HCEC 1CT (cell line): ENCODE measurements at regions not wholly inside any gene's neighbourhood (a gene's known extent, or its start where the extent isn't known, plus 50 kb on each side); places are given as distances from the start of the nearest gene placed in this dataset.
"Not testable (repeated sequence)": the region's sequence is repeated elsewhere in the genome, so short reads cannot be mapped to it uniquely, and the experiment has no call there.

ENCODE experiments used
- DNase-seq: peaks from one replicate; pipeline ENCODE4 v3.0.0-alpha.2; 2017

DNA sequence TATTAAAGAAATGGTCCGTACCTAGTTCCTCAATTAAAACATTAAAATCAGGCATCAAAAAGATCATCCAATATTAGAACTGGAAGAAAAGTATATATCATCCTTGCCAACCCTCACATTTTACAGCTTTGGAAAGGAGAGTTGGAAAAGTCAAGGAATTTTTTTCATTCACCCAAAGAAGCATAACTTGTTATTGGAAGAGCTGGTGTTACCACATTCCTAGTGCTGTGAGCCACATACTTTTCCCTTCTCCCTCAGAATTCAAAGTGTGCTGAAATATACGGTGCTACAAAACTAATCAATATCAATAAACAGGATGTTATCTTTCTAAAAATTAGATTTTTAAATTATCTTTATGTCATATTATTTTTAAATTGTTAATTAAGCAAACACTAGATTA, 202.1 kb upstream of the FAT3 start:
- DNase-seq = no peak

DNA sequence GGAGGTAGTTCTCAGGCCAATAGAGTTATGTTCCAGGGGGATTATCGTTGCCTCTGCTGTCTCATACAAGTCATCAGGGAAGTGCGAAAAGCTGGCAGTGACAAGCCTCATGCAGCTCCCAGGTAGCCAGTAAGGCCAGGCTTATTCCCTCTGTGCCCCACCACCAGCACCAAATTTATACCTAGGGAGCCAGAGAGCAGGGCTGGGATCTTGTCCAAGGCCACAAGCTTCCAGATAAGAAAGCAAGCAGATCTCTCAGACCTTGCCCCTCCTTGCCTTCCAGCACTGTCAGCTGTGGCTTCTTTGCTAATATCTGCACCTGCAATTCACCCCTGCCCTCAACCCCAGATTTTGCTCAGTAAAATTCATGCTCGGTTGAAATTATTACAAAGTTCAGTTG, 206.3 kb upstream of the FAT3 start:
- DNase-seq = no peak

DNA sequence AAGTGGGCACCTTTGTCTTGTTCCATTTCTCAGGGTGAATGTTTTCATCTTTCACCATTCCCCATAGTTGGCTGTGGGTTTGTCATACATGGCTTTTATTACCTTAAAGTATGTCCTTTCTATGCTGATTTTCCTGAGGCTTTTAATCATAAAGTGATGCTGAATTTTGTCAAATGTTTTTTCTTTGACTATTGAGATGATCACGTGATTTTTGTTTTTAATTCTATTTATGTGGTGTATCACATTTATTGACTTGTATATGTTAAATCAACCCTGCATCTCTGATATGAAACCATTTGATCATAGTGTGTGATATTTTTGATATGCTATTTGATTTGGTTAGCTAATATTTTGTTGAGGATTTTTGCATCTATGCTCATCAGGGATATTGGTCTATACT, 216.4 kb upstream of the FAT3 start:
- DNase-seq = no peak

DNA sequence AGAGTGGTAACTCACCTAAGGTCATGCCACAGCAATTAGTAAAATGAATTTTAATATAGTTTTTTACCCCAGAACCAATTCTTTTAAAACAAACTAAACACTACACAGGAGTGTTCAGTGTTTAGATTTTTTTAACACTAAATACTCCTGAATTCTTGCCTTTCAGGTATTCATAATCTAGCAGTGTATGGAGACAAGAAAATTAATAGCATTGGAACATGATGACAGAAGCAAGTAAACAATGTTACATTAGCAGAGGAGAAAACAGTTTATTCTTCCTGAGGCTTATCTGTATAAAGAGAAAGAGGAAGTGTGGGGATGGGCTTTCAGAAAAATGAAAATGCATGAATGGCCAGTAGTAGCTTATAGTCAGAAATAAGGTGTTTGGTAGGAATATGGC, 222.1 kb upstream of the FAT3 start:
- DNase-seq = no peak

DNA sequence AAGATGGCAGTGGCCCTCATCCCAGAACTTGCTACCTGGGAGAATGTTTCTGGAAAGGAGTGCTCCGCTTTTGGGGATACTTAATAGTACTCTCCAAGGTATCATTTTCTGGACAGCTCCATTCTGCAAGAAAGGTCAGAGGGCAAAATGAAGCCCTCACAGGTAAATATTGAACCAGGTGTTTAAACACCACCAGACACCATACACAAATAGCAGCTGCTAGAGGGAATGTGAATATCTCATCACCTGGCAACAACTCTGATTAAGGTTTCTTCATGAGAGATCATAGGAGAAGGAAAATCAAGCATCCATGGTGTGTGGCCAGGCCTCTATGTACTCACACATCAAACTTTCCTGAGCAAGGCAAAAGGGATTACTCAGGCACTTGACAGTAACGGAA, 226.1 kb upstream of the FAT3 start:
- DNase-seq = no peak

DNA sequence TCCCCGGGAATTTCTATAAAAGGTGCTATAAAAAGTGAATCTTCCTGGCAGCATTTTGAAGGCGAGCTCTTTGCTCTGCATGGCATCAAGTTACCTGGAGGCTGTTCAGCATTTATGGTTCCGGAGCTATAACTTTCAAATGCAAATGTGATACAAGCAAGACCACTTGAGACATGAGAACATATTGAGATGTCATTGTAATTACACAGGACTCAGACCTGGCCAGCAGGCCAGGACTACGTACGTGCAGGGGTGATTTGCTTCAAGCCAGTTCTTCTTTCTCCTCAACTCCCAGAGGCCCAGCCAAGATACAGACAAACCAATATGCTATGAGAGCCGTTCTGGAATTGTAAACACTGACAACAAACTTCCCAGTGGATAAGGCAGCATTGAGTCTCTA, 227.4 kb upstream of the FAT3 start:
- no peak for DNase-seq

DNA sequence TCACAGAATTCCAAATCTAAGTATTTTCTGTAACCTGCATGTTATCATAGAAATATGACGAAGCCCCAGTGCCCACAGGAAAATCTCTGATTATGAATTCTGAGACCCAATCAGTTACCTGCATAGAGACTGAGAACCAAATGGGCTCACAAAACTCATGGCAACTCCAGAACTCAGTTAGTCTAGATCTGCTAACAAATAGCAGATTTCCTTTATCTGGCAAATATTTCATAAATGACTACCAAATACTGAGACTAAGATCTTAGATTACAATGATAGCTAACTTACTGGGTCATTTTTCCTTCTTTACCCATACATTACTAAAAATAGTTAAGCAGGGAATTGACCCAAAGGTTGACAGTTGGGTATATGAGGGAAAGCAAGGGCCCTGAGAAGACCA, 228.1 kb upstream of the FAT3 start:
- DNase-seq = no peak

DNA sequence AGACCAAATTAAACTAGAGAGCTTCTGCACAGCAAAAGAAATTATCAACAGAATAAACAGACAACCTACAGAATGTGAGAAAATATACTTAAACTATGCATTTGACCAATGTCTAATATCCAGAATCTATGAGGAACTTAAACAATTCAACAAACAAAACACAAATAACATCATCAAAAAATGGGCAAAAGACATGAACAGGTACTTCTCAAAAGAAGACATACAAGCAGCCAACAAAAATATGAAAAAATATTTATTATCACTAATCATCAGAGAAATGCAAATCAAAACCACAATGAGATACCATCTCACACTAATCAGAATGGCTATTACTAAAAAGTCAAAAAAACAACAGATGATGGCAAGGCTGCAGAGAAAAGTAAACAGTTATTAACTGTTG, 236.2 kb upstream of the FAT3 start:
- not testable (repeated sequence) for DNase-seq

DNA sequence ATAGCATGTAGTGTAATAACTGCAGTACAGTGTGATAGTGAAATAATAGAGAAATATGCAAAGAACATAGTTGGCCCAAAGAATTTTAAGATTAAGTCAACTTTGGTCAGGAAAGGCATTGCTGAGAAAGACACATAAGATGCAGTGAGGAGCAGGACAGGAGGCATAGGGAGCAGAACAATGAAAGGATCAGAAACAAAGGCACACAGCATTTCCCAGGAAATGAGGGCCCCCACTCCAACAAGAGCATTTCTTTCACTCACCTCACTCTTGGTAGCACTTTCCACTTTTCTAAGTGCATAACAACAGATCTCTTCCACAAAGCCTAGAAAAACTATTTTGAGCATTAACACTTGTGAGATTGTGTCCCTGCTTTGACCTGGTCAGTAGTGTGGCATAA, 238.4 kb upstream of the FAT3 start:
- no peak for DNase-seq

DNA sequence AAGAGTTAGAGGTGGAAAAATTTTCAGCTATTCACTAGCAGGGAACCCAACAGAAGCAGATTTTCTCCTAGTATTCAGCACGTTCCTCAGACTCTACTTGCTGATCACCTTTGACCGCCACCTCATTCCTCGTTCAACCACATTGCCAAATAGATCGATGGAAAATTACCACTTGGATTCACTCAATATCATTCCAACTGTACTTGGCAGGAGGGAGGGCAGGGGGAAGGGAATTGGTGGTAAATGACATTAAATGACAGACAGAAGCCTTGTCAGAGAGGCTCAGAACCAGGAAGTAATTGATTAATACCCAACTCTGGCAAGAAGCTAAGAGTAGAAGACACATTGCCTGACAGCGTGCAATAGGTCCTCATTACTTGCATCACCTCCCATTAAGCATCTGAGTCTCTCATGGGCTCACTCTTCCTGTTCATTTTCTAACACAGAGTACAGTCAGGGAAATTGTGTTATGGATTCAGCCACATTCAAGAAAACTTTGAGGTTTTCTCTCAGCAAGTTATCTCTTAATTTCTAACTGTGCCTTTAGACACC, 240.5 kb upstream of the FAT3 start:
- no peak for DNase-seq

DNA sequence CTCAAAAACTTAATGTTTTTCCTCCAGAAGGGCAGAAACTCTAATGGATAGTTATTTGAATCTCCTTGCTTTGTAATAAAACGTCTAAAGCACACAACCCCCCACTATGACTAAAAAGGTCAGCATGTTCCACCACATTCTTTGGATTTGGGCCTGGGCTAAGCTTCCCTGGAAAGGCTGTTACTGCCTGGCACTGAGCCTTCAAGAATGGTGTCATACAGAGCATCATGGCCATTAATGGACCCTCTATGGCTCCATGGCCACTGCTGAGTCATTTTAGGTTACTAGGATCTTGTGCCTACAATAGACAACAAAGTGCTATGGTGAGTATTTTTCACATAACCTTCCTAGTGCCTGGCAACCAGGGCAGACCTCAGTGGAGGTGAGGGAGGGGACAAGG, 242.6 kb upstream of the FAT3 start:
- DNase-seq = peak; percentile 55

DNA sequence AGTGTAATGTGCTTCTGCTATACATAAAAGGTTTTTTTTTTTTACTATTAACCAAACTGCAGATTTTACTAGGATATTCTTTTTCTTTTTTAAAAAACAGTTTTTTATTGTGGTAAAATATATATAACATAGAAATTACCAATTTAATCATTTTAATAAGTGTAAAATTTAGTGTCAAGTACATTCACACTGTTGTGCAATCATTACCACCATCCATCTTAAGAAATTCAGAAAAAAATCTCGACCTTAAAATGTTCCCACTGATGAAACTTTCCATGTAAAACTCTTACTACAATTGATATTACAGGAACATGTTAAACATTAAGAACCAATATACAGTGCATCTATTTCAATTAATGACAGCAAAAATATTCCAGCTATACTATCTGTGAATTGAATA, 244.8 kb upstream of the FAT3 start:
- no peak for DNase-seq

DNA sequence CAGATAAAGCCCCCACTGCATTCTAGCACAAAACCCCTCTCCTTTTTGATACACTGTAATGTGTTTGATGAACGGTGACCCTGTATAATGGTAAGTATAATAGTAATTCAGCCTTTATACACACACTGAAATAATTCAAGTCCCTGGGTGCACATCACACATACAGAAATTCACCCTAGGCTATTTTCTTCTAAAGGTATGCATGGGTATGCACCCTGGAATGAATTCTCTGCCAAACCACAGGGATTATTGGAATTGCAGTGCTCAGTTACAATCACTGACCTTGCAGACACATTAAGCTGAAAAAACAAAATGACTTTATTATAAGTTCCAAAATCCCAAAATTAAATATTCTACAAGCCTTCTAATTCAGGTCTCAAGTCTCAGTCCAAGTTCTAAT, 245.9 kb upstream of the FAT3 start:
- DNase-seq = no peak

DNA sequence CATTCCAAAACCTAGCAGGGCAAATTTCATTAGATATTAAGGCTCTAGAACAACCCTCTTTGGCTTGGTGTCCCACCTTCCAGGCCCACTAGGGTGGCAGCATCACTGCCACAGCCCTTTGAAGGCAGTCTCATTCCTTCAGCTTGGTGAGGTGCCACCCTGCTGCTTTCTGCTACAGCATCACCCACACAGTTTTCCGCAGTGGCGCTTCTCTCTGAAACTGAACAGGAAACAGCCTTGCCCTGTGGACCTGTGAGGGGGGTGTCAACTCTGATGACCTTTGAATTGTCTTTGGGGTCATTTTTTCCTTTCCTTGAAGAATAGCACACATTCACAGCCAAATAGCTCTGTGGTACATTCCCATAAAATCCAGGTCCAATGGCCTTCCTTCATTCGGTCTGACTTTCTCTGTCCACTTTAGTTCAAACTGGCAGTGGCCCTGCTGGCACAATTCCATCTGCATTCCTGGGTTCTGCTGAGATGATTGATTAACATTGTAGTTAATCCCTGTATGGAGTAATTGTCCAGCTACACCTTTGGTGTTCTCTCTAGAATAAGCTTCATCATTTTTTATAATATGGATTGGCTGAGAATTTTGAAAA, 251.9 kb upstream of the FAT3 start:
- DNase-seq = no peak

DNA sequence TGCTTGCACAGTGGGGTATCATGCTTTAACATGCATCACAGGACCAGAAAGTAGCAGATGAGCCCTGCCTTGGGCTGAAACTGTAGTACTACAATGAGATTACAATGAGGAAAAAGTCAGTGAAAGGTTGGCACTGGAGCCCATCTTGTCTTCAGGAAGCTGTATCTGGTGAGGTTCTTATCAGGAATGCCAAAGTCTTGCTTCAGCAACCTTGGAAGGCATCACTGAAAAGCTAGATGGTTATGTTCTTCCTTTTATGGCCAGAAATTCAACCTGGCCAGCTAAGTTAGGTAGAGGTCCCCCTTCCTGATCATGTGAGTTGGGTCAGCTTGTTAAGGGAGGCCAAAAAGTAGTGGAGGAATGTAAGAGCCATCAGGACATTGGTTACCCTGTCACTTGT, 254.0 kb upstream of the FAT3 start:
- DNase-seq = no peak

DNA sequence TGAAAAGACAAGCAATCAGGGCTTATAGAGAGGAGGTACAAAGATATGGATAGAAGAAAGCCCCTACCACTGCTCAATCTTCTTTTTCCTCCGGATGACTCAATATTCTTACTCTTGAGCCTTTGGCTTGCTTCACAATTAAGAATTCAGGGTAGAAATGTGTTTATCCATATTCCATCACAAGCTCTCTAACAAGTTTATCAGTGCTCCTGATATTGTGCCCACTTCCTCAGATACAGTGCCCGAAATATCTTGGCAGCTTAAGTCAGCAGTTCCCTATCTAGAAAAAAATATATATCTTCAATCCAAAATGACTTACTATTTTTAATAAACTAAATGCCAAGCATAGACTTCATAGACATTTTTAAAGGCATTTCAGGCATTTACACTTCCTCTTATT, 255.1 kb upstream of the FAT3 start:
- no peak for DNase-seq

DNA sequence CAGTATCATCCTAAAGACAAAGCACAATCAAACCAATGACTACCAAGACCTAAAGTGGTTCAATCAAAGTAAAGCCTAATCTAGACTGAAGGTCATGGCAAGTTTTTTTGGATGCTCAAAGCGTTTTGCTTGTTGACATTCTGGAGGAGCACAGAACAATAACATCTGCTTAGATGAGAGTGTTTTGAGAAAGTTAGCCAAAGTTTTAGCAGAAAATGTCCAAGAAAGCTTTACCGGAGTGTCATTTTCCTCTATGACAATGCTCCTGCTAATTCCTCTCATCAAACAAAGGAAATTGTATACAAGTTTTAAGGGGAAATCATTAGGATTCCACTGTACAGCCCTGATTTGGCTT, 256.9 kb upstream of the FAT3 start:
- no peak for DNase-seq

DNA sequence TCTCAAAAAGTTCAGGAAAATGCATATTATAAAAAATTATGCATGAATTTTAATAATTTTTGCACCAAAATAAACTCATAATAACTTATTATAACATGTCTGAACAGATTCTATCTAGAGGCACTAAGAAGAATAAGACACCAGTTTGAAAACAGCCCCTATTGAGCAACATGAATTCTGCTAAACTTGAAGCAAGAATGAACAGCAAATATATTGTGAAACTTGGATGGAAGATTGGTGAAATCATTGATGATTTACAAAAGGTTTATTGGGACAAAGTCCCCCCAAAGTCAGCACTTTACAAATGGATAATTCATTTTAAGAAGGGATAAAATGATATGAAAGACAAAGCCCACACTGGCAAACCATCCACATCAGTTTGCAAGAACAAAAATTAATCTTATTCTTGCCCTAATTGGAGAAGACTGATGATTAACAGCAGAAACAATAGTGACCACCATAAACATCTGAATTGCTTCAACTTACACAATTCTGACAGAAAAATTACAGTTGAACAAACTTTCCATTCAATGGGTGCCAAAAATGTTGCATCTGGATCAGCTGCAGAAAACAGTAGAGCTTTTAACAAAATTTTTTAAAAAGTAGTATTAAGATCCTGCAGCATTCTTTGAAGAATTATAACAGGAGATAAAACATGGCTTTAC, 257.5 kb upstream of the FAT3 start:
- no peak for DNase-seq

DNA sequence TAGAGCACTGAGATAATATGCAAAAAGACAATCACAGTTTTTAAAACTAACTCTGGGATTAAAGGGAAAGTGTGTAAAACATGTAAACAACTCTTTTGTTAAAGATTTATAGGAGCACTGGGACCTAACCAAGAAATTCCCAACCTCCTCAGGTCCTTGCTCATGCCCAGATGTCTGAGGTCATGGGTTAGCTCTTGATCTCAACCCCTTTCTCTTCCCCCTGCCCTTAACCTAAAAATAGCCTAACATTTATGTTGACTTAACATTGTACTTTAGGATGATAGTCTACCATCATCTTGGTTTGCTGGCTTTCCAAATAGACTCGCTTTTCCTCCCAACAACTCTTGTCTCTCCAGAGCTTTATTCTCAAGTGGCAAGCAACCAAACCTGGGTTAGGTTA, 258.2 kb upstream of the FAT3 start:
- no peak for DNase-seq

DNA sequence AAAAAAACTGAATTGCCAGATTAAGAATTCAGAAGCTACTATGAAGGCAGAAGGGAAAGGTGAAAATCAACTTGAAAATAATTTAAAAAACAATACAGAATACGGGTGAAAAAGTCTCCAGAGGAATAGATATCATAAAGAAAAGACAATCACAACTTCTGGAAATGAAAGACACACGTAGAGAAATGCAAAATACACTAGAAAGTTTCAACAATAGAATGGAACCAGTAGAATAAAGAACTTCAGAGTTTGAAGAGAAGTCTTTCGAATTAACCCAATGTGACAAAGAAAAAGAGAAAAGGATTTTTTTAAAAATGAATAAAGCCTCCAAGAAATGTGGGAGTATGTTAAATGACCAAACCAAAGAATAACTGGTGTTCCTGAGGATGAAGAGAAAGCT, 263.8 kb upstream of the FAT3 start:
- DNase-seq = no peak

DNA sequence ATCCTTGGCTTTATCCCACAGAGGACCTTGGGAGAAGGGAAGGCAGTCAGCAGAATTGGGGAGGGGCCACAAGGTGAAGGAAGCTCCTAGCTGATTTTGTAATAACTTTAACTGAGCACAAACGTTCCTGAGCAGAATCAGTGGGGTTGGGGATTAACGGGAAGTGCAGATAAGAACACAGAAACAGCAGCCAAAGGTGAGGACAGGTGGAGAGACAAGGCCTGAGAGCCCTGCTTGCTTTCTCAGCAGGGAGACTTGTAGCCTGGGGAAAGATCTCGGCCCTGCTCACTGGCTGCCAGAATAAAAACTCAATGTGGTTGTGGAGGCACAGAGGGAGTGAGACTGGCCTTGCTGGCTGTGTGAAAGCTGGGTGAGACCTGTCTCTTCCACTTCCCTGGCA, 265.2 kb upstream of the FAT3 start:
- DNase-seq = no peak

DNA sequence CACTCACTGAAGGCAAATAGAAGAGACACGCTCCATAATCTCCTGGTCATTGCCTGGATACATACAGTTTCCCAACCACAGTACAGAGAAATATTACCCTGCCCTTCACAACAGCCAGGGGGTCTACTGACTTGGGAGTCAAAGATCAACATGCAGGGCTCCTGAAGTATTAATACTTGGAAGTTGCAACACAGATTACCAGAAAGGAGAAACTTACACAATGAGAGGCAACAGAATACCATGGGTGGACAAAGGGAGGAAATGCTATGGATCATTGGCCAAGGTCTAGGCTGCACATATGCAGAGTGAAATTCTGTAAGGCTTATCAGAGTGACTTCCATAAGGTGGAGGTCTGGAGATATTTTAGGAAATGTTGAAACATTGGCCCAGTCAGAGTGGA, 267.9 kb upstream of the FAT3 start:
- DNase-seq = no peak

DNA sequence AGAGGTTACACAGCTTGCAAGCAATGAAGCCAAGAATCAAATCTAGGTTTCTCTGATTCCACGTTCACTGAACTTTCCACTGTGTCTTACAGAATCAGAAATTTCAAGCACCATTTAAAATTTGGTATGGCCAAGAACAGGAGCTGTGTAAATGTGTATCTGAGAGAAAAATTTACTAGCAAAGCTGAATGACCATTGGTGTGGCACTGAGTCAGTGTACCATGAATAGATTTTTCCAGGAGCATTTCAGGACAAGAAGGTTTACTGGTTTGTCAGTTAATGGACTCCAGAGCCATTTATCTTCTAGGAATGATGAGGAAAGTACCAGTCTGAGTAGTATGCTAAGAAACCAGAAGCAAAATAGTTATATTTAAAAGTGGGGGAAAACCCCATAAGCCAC, 269.4 kb upstream of the FAT3 start:
- no peak for DNase-seq

DNA sequence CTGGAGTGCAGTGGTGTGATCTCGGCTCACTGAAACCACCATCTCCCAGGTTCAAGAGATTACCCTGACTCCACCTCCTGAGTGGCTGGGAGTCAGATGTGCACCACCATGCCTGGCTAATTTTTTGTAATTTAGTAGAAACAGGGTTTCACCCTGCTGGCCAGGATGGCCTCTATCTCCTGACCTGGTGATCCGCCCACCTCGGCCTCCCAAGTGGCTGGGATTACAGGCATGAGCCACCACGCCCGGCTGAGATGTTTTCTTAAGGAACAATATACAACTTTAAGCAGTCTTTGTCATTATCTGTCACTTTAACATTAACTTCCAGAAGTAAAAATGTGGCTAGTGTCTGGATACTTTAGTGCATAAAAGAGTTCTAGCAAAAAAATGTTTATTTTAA, 272.6 kb upstream of the FAT3 start:
- no peak for DNase-seq

DNA sequence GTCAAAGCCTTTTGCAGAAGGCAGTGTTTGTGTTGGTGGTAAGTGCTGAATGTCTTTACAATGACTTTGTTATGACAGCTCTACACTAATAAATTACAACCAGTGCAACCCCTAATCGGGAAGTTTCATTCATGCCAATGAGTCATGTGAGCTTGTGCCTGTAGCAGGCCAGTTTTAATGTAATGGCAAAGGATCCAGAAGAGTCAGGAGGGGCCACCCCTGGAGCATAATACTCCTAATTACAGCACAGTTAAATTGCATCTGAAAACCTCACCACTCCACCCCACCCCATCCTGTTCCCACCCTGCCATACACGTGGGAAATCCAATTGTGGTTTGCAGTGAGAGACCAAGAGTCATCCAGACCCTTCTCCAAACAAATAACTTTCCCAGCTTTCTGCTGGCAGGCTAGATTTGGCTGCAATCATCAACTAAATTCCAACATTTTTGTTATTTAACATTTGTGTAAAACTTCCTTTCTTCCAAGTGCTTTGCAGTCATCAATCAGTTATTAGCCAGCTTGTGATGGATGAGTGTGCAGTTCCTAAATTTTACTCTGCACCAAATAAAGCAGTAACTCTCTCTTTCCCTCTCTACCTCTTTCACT, 277.3 kb upstream of the FAT3 start:
- no peak for DNase-seq
